ENCODE measurements at regions not wholly inside any gene's neighbourhood (a gene's known extent, or its start where the extent isn't known, plus 50 kb on each side); places are given as distances from the start of the nearest gene placed in this dataset.

DNA sequence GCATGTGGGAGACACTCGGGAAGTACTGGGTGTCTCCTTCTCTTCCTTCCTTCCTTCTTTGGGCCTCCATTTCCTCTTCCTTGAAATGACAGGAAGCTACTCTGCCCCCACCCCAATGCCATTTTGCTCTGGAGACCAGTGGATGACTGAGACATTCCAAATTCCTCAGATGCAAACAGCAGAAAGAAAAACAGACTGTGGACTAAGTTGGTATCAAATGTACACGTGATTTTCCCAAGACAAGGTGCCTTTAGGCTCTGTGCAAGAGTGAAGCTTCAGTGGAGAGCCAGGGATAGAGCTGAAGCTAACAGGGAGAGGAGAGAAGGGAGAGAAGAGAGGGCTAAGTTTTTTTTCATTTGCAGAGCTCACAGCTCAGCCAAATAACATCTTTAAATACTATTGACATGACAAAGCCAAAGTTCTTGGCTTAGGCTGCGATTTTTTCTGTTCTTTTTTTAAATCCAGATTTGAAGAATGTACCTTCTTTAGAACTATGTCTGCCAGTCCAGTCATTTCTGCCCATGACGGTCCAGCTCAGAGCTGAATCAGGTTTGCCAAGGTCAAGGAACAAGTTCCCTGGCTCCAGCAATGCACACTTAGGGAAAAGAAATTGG is 84.5 kb upstream of the LCLAT1 start:
- TF ChIP-seq, protein P1, sequence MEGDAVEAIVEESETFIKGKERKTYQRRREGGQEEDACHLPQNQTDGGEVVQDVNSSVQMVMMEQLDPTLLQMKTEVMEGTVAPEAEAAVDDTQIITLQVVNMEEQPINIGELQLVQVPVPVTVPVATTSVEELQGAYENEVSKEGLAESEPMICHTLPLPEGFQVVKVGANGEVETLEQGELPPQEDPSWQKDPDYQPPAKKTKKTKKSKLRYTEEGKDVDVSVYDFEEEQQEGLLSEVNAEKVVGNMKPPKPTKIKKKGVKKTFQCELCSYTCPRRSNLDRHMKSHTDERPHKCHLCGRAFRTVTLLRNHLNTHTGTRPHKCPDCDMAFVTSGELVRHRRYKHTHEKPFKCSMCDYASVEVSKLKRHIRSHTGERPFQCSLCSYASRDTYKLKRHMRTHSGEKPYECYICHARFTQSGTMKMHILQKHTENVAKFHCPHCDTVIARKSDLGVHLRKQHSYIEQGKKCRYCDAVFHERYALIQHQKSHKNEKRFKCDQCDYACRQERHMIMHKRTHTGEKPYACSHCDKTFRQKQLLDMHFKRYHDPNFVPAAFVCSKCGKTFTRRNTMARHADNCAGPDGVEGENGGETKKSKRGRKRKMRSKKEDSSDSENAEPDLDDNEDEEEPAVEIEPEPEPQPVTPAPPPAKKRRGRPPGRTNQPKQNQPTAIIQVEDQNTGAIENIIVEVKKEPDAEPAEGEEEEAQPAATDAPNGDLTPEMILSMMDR (tag by site-specific recombination; IDR thresholded peaks at IDR 0.05): no peak
- TF ChIP-seq ZFHX2 (tag by site-specific recombination; conservative IDR thresholded peaks at IDR 0.05): no peak
- TF ChIP-seq, protein P2, sequence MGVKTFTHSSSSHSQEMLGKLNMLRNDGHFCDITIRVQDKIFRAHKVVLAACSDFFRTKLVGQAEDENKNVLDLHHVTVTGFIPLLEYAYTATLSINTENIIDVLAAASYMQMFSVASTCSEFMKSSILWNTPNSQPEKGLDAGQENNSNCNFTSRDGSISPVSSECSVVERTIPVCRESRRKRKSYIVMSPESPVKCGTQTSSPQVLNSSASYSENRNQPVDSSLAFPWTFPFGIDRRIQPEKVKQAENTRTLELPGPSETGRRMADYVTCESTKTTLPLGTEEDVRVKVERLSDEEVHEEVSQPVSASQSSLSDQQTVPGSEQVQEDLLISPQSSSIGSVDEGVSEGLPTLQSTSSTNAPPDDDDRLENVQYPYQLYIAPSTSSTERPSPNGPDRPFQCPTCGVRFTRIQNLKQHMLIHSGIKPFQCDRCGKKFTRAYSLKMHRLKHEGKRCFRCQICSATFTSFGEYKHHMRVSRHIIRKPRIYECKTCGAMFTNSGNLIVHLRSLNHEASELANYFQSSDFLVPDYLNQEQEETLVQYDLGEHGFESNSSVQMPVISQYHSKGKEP (tag by site-specific recombination; IDR thresholded peaks at IDR 0.05): no peak
- TF ChIP-seq ZNF24 (tag by site-specific recombination; IDR thresholded peaks at IDR 0.05): no peak
- TF ChIP-seq ZNF184 (tag by site-specific recombination; IDR thresholded peaks at IDR 0.05): no peak
- TF ChIP-seq ZBTB17 (tag by site-specific recombination; IDR thresholded peaks at IDR 0.05): no peak
- TF ChIP-seq, protein P3, sequence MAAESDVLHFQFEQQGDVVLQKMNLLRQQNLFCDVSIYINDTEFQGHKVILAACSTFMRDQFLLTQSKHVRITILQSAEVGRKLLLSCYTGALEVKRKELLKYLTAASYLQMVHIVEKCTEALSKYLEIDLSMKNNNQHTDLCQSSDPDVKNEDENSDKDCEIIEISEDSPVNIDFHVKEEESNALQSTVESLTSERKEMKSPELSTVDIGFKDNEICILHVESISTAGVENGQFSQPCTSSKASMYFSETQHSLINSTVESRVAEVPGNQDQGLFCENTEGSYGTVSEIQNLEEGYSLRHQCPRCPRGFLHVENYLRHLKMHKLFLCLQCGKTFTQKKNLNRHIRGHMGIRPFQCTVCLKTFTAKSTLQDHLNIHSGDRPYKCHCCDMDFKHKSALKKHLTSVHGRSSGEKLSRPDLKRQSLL (tag by site-specific recombination; IDR thresholded peaks at IDR 0.05): no peak
- no peak for TF ChIP-seq MYNN (tag by site-specific recombination; IDR thresholded peaks at IDR 0.05; ENCODE audit: borderline replicate concordance)
- no peak for TF ChIP-seq KLF9 (tag by site-specific recombination; IDR thresholded peaks at IDR 0.05; ENCODE audit: low read depth)
- TF ChIP-seq, protein P4, sequence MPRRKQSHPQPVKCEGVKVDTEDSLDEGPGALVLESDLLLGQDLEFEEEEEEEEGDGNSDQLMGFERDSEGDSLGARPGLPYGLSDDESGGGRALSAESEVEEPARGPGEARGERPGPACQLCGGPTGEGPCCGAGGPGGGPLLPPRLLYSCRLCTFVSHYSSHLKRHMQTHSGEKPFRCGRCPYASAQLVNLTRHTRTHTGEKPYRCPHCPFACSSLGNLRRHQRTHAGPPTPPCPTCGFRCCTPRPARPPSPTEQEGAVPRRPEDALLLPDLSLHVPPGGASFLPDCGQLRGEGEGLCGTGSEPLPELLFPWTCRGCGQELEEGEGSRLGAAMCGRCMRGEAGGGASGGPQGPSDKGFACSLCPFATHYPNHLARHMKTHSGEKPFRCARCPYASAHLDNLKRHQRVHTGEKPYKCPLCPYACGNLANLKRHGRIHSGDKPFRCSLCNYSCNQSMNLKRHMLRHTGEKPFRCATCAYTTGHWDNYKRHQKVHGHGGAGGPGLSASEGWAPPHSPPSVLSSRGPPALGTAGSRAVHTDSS (tag by site-specific recombination; IDR thresholded peaks at IDR 0.05): no peak
- TF ChIP-seq YY2 (tag by site-specific recombination; IDR thresholded peaks at IDR 0.05): no peak
- TF ChIP-seq PRDM1 (tag by site-specific recombination; IDR thresholded peaks at IDR 0.05): no peak

All from HEK293 (cell line).